Kidney (tissue), 13 donors: ENCODE measurements at regions not wholly inside any gene's neighbourhood (a gene's known extent, or its start where the extent isn't known, plus 50 kb on each side); places are given as distances from the start of the nearest gene placed in this dataset.

Source experiments
- DNase-seq, 5 donors: peaks; one replicate each; pipeline ENCODE4 v3.0.0-alpha.2; 2013 to 2020
- FAIRE-seq: peaks from 2 replicates; lab custom pipeline; 2012; peaks lifted over from hg19 to GRCh38; lab: Jason Lieb, UNC
- H3K27ac ChIP-seq, 2 donors: one replicate each; pipeline ENCODE4 v1.7.0; 2013; ENCODE audit warnings: low read depth in 2 of 2, low read length in 2 of 2, inconsistent platforms in 1 of 2
- H3K27me3 ChIP-seq: one replicate; pipeline ENCODE4 v1.7.1; 2013; ENCODE audit warnings: low read length, inconsistent platforms; ENCODE audit not compliant: control insufficient read depth, insufficient read depth
- H3K36me3 ChIP-seq, 3 donors: one replicate each; pipeline versions ENCODE4 v1.7.0 to v1.7.1; 2013; ENCODE audit warnings: low read length in 3 of 3, control low read depth in 1 of 3, inconsistent platforms in 1 of 3; ENCODE audit not compliant: insufficient read depth in 3 of 3, control insufficient read depth in 2 of 3
- H3K4me1 ChIP-seq, 3 donors: one replicate each; pipeline versions ENCODE4 v1.7.0 to v1.7.1; 2013; ENCODE audit warnings: low read length in 3 of 3, inconsistent platforms in 1 of 3, low read depth in 1 of 3; ENCODE audit not compliant: control insufficient read depth in 2 of 3, insufficient read depth in 2 of 3
- H3K4me3 ChIP-seq, 3 donors: one replicate each; pipeline versions ENCODE4 v1.7.0 to v1.8.1; 2013; ENCODE audit warnings: low read length in 3 of 3, control low read depth in 1 of 3, inconsistent platforms in 1 of 3
- H3K9ac ChIP-seq, 3 donors: one replicate each; pipeline versions ENCODE4 v1.7.0 to v1.7.1; 2013; ENCODE audit warnings: low read length in 3 of 3, control low read depth in 1 of 3, inconsistent platforms in 1 of 3
- H3K9me3 ChIP-seq, 3 donors: one replicate each; pipeline versions ENCODE4 v1.7.0 to v1.7.1; 2013; ENCODE audit warnings: low read length in 3 of 3, control low read depth in 1 of 3, inconsistent platforms in 1 of 3; ENCODE audit not compliant: control insufficient read depth in 2 of 3, insufficient read depth in 1 of 3
- CTCF ChIP-seq: IDR thresholded peaks from 3 replicates; pipeline ENCODE4 v1.5.1; 2012; ENCODE audit warnings: mild to moderate bottlenecking, moderate library complexity, borderline replicate concordance; ENCODE audit not compliant: insufficient read depth; ENCODE audit errors: extremely low read depth
- intact Hi-C: fragments of 100-400 bp; cut with DNase I; formaldehyde crosslinking; loops from one replicate; pipeline ENCODE4 v1.11.1; 2022
- donor health status: control.
- donor health status: control.
- donor health status: control.
- donor health status: control.
- donor health status: control.
- donor health status: DM: yes; HTN: yes; CAD: no.
- donor health status: Normal renal cell carcinoma (clear cell type).

GRCh38 chr1:30120245-30121000 is 603.0 kb downstream of the MATN1 start:
- no peak for TF ChIP-seq CTCF
- intact Hi-C loops: no loop called here
- H3K36me3 ChIP-seq: no peaks in the 10 kb centered on the region
- FAIRE-seq: no peak
- no peaks in the 10 kb centered on the region for H3K4me1 ChIP-seq
- H3K9ac ChIP-seq: no peak overlapping the region
- no peaks in the 10 kb centered on the region for H3K27me3 ChIP-seq
- no peak overlapping the region for H3K27ac ChIP-seq
- H3K4me3 ChIP-seq: no peak overlapping the region
- DNase-seq: peak in 4 of 5 donors; percentile 62 to 79 (median 72)
- no peaks in the 10 kb centered on the region for H3K9me3 ChIP-seq

- Histone ChIP-seq H3K9me3 (no peaks in the 10 kb centered on the region), H3K27ac (no peak overlapping the region), H3K36me3 (no peaks in the 10 kb centered on the region), H3K4me1 (no peaks in the 10 kb centered on the region), H3K27me3 (no peaks in the 10 kb centered on the region), H3K4me3 (no peak overlapping the region), H3K9ac (no peak overlapping the region)
- intact Hi-C loops: no loop called here
- no peak for FAIRE-seq
- no peak for DNase-seq
- TF ChIP-seq CTCF: no peak
These were observed 605.7 kb downstream of the MATN1 start for GRCh38 chr1:30117685-30118084.

DNA sequence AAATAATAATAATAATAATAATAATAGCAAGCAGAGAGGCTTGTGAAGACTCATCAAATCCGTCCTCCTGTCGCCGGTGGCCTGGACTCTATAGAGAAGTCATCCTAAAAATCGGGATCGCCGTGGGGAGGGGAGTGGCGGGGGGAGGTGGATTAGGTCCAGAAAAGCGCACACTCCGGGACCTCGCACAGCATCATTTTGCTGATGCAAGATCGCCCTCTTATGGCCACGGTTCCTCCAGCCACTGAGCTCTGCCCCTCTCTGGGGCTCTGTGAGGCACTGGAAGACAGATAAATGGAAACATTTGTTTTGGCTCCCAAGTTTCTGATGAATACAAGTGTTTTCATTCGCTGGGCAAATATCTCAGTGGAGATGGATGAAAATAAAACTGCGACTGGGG is 612.0 kb downstream of the MATN1 start:
- Histone ChIP-seq H3K27me3 (no peaks in the 10 kb centered on the region), H3K4me3 (no peak overlapping the region), H3K4me1 (no peaks in the 10 kb centered on the region), H3K36me3 (no peaks in the 10 kb centered on the region), H3K9ac (no peak overlapping the region), H3K9me3 (no peaks in the 10 kb centered on the region), H3K27ac (no peak overlapping the region)
- FAIRE-seq (no peak), DNase-seq (peak; percentile 60 to 67 (median 64))
- peak; percentile 54 for TF ChIP-seq CTCF
- intact Hi-C loops: no loop called here

DNA sequence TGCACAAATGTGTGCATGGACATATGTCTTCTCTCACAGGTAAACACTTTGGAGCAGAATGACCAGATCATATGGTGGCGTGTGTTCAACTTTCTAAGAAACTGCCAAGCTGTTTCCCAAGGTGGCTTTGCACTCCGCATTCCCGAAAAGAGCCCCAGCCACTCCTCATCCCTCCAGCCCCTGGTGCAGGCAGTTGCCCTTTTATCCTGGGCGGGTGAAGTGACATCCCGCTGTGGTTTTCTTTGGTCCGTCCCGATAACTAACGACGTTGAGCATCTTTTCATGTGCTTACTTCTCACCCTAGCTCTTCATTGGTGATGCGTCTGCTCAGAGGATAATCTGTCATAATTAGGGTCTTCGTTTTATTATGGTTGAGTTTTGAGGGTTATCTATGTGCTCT is 612.5 kb downstream of the MATN1 start:
- H3K9ac ChIP-seq: no peak overlapping the region
- no peak overlapping the region for H3K4me3 ChIP-seq
- no peaks in the 10 kb centered on the region for H3K27me3 ChIP-seq
- peak in 1 of 5 donors; percentile 51 for DNase-seq
- H3K4me1 ChIP-seq: no peaks in the 10 kb centered on the region
- intact Hi-C loops: no loop called here
- no peaks in the 10 kb centered on the region for H3K36me3 ChIP-seq
- FAIRE-seq: no peak
- H3K9me3 ChIP-seq: no peaks in the 10 kb centered on the region
- no peak overlapping the region for H3K27ac ChIP-seq
- no peak for TF ChIP-seq CTCF
